DND-41 (cell line): ENCODE measurements at regions not wholly inside any gene's neighbourhood (a gene's known extent, or its start where the extent isn't known, plus 50 kb on each side); places are given as distances from the start of the nearest gene placed in this dataset.

Source experiments
- ATAC-seq: fragments of 200-7000 bp; cut with Tn5 transposase; 3 replicates; pipeline ENCODE4 v1.9.1; 2021; ENCODE audit warnings: low read depth; ENCODE audit not compliant: insufficient read depth
- DNase-seq: peaks from one replicate; pipeline ENCODE4 v3.0.0-alpha.2; 2020
- H2AFZ ChIP-seq: 2 replicates; pipeline ENCODE4 v1.6.0; 2012; ENCODE audit warnings: low read depth, low read length
- H3K27ac ChIP-seq: 2 replicates; pipeline ENCODE4 v1.5.1; 2012; ENCODE audit warnings: low read length, inconsistent platforms
- H3K27me3 ChIP-seq: fragments of 200-600 bp; sonication (generic); 2 replicates; pipeline ENCODE4 v1.6.0; 2012; ENCODE audit warnings: low read length, mild to moderate bottlenecking, inconsistent platforms; ENCODE audit not compliant: insufficient read depth, poor library complexity
- H3K36me3 ChIP-seq: 2 replicates; pipeline ENCODE4 v1.5.1; 2012; ENCODE audit warnings: low read length, inconsistent platforms; ENCODE audit not compliant: insufficient read depth
- H3K4me1 ChIP-seq: 2 replicates; pipeline ENCODE4 v1.5.1; 2012; ENCODE audit warnings: mild to moderate bottlenecking, low read length; ENCODE audit not compliant: insufficient read depth
- H3K4me2 ChIP-seq: 2 replicates; pipeline ENCODE4 v1.6.0; 2012; ENCODE audit warnings: mild to moderate bottlenecking, moderate library complexity, low read length, inconsistent platforms; ENCODE audit not compliant: insufficient read depth
- H3K4me3 ChIP-seq, 2 experiments: fragments of 200-600 bp in 1 of 2; shearing (Covaris generic) in 1 of 2; 2 replicates each; pipeline ENCODE4 v1.5.1; 2012 to 2016; ENCODE audit warnings: inconsistent platforms in 2 of 2, low read length in 2 of 2, mild to moderate bottlenecking in 2 of 2, low read depth in 1 of 2, moderate library complexity in 1 of 2
- H3K79me2 ChIP-seq: 2 replicates; pipeline ENCODE4 v1.6.0; 2012; ENCODE audit warnings: low read length, inconsistent platforms; ENCODE audit not compliant: insufficient read depth
- H3K9ac ChIP-seq: 2 replicates; pipeline ENCODE4 v1.6.0; 2012; ENCODE audit warnings: low read depth, mild to moderate bottlenecking, inconsistent platforms, low read length, moderate library complexity
- H3K9me3 ChIP-seq: 2 replicates; pipeline ENCODE4 v1.5.1; 2012; ENCODE audit warnings: low read length, moderate library complexity, mild to moderate bottlenecking, inconsistent platforms; ENCODE audit not compliant: insufficient read depth, severe bottlenecking
- H4K20me1 ChIP-seq: 2 replicates; pipeline ENCODE4 v1.6.0; 2012; ENCODE audit warnings: low read length; ENCODE audit not compliant: insufficient read depth
- CTCF ChIP-seq: IDR thresholded peaks from 2 replicates; pipeline ENCODE4 v1.5.1; 2012; ENCODE audit warnings: borderline replicate concordance, low read length, moderate library complexity, mild to moderate bottlenecking; ENCODE audit not compliant: poor library complexity, severe bottlenecking; ENCODE audit errors: extremely low read depth
- EZH2 ChIP-seq: IDR thresholded peaks from 3 replicates; pipeline ENCODE4 v1.6.1; 2012; ENCODE audit warnings: borderline replicate concordance, low read depth, mild to moderate bottlenecking, moderate library complexity, low read length, inconsistent platforms; ENCODE audit not compliant: severe bottlenecking

GRCh38 chr6:140586426-140587061 is 1212.1 kb upstream of the CITED2 start:
- DNase-seq = no peak
- Histone ChIP-seq H3K36me3 (no peaks in the 10 kb centered on the region), H3K9me3 (no peaks in the 10 kb centered on the region), H2AFZ (no peak overlapping the region), H3K4me1 (peaks cover 8% of the 10 kb centered on the region; the same call in 1 of the 2 replicates), H3K4me2 (no peak overlapping the region), H3K79me2 (no peaks in the 10 kb centered on the region), H3K9ac (no peak overlapping the region), H4K20me1 (no peaks in the 10 kb centered on the region), H3K27me3 (no peaks in the 10 kb centered on the region), H3K27ac (no peak overlapping the region), H3K4me3 (no peak overlapping the region)
- ATAC-seq = no peak
- TF ChIP-seq CTCF (no peak), EZH2 (no peak)

- no peaks in the 10 kb centered on the region for H3K79me2 ChIP-seq
- H3K4me2 ChIP-seq = no peak overlapping the region
- H2AFZ ChIP-seq = no peak overlapping the region
- H3K27me3 ChIP-seq = no peaks in the 10 kb centered on the region
- H3K4me3 ChIP-seq = no peak overlapping the region
- peaks cover 9% of the 10 kb centered on the region; the same call in 1 of the 2 replicates for H3K4me1 ChIP-seq
- H3K9me3 ChIP-seq = no peaks in the 10 kb centered on the region
- no peaks in the 10 kb centered on the region for H3K36me3 ChIP-seq
- TF ChIP-seq CTCF (no peak), EZH2 (no peak)
- no peak overlapping the region for H3K27ac ChIP-seq
- DNase-seq (peak; percentile 49), ATAC-seq (peak; percentile 97)
- no peaks in the 10 kb centered on the region for H4K20me1 ChIP-seq
- H3K9ac ChIP-seq = no peak overlapping the region
These were observed 1207.2 kb upstream of the CITED2 start for GRCh38 chr6:140581601-140582000.

- Histone ChIP-seq H3K4me1 (peaks cover 9% of the 10 kb centered on the region; the same call in 1 of the 2 replicates), H3K9me3 (no peaks in the 10 kb centered on the region), H3K4me2 (no peak overlapping the region), H3K27me3 (no peaks in the 10 kb centered on the region), H3K79me2 (no peaks in the 10 kb centered on the region), H3K9ac (no peak overlapping the region), H3K4me3 (no peak overlapping the region), H4K20me1 (no peaks in the 10 kb centered on the region), H3K36me3 (no peaks in the 10 kb centered on the region), H2AFZ (no peak overlapping the region), H3K27ac (no peak overlapping the region)
- DNase-seq (no peak), ATAC-seq (no peak)
- TF ChIP-seq CTCF (no peak), EZH2 (no peak)
These were observed 1205.5 kb upstream of the CITED2 start for GRCh38 chr6:140579918-140580317.
